Spleen (tissue), 11 donors: ENCODE measurements at regions not wholly inside any gene's neighbourhood (a gene's known extent, or its start where the extent isn't known, plus 50 kb on each side); places are given as distances from the start of the nearest gene placed in this dataset.

ENCODE experiments used
- DNase-seq: peaks from one replicate; pipeline ENCODE4 v3.0.0-alpha.2; 2020
- H3K27ac ChIP-seq, 8 donors: fragments of 200-600 bp; sonication (generic) in 7 of 8; 1 replicate in 4 of 8; 2 replicates in 4 of 8; pipeline versions ENCODE4 v1.5.0 to v1.8.0; 2016 to 2021; ENCODE audit warnings: inconsistent platforms in 4 of 8, mild to moderate bottlenecking in 4 of 8, moderate library complexity in 1 of 8
- H3K27me3 ChIP-seq, 7 donors: fragments of 200-600 bp; sonication (generic) in 6 of 7; replicated peaks in 1 of 7; 1 replicate in 4 of 7; 2 replicates in 3 of 7; pipeline versions ENCODE4 v1.5.0 to v1.8.0; 2016 to 2021; ENCODE audit warnings: inconsistent platforms in 3 of 7, mild to moderate bottlenecking in 1 of 7
- H3K36me3 ChIP-seq, 6 donors: fragments of 200-600 bp; sonication (generic) in 5 of 6; 1 replicate in 4 of 6; 2 replicates in 2 of 6; pipeline versions ENCODE4 v1.5.0 to v1.8.0; 2016 to 2021; ENCODE audit warnings: inconsistent platforms in 2 of 6
- H3K4me1 ChIP-seq, 6 donors: fragments of 200-600 bp; sonication (generic) in 5 of 6; 1 replicate in 3 of 6; 2 replicates in 3 of 6; pipeline versions ENCODE4 v1.5.0 to v1.8.0; 2016 to 2021; ENCODE audit warnings: inconsistent platforms in 3 of 6
- H3K4me3 ChIP-seq, 8 donors: fragments of 200-600 bp; sonication (generic) in 7 of 8; 1 replicate in 4 of 8; 2 replicates in 4 of 8; pipeline versions ENCODE4 v1.5.0 to v1.8.0; 2016 to 2021; ENCODE audit warnings: inconsistent platforms in 4 of 8, mild to moderate bottlenecking in 4 of 8, moderate library complexity in 2 of 8
- H3K9me3 ChIP-seq, 8 donors: fragments of 200-600 bp; sonication (generic) in 7 of 8; 1 replicate in 4 of 8; 2 replicates in 4 of 8; pipeline versions ENCODE4 v1.5.0 to v1.8.0; 2016 to 2021; ENCODE audit warnings: inconsistent platforms in 4 of 8
- CTCF ChIP-seq, 11 experiments: fragments of 200-600 bp in 7 of 11; fragments of 450-650 bp in 4 of 11; sonication (generic) in 4 of 11; IDR thresholded peaks in 8 of 11; conservative IDR thresholded peaks in 3 of 11; 1 replicate in 7 of 11; 2 replicates in 4 of 11; pipeline versions ENCODE4 v1.4.0 to v1.8.0; 2016 to 2021; ENCODE audit warnings: antibody characterized with exemption in 11 of 11, inconsistent platforms in 4 of 11, mild to moderate bottlenecking in 1 of 11
- POLR2A ChIP-seq, 3 donors: fragments of 450-650 bp; IDR thresholded peaks; one replicate each; pipeline ENCODE4 v1.5.1; 2017; ENCODE audit warnings: antibody characterized with exemption in 3 of 3, mild to moderate bottlenecking in 1 of 3
- POLR2AphosphoS5 ChIP-seq, 3 donors: sonication (generic); formaldehyde crosslinking; IDR thresholded peaks; one replicate each; pipeline ENCODE4 v1.5.1; 2017; ENCODE audit warnings: antibody characterized with exemption in 3 of 3
- WGBS, 5 donors: extraction: QIAGEN DNeasy Blood & Tissue Kit in 3 of 5; methylation state at CpG; one replicate each; pipeline versions ENCODE4 v1.1.5 to v1.1.7; 2013 to 2018; 5-methylcytosine and 5-hydroxymethylcytosine counted together
- intact Hi-C: fragments of 100-400 bp; cut with DNase I; formaldehyde crosslinking; loops from one replicate; pipeline ENCODE4 v1.15.0; 2023; ENCODE audit warnings: low total_unique reads
- donor health status: healthy with polysubstance abuse.
- donor health status: DM: no; HTN: no; CAD: no; lungs with moderate emphysema.
- donor health status: DM: no; HTN: no; CAD: no.
- donor health status: Bipolar disorder and iron deficiency.
- donor health status: healthy.
- donor health status: DM: no; HTN: no; CAD: no.
- donor health status: DM: yes; HTN: yes; CAD: no.

- H3K27me3 ChIP-seq = no peaks in the 10 kb centered on the region
- DNase-seq = no peak
- intact Hi-C loops = no loop called here
- no peak overlapping the region for H3K27ac ChIP-seq
- H3K4me1 ChIP-seq = no peaks in the 10 kb centered on the region
- H3K4me3 ChIP-seq = no peak overlapping the region
- WGBS, 5 donors = 70 to 86% (median 75%) methylated on average over 4 of the region's 4 CpGs
- no peaks in the 10 kb centered on the region for H3K36me3 ChIP-seq
- H3K9me3 ChIP-seq = peaks cover 0 to 7% (median 0%) of the 10 kb centered on the region in 8 donors
- TF ChIP-seq CTCF (IDR thresholded peaks at IDR 0.05 in 8 of 11, conservative IDR thresholded peaks at IDR 0.05 in 3 of 11) (no peak), POLR2AphosphoS5 (IDR thresholded peaks at IDR 0.05) (no peak), POLR2A (IDR thresholded peaks at IDR 0.05) (no peak)
These were observed 615.0 kb downstream of the ANKRD7 start for GRCh38 chr7:118839515-118839914.

DNA sequence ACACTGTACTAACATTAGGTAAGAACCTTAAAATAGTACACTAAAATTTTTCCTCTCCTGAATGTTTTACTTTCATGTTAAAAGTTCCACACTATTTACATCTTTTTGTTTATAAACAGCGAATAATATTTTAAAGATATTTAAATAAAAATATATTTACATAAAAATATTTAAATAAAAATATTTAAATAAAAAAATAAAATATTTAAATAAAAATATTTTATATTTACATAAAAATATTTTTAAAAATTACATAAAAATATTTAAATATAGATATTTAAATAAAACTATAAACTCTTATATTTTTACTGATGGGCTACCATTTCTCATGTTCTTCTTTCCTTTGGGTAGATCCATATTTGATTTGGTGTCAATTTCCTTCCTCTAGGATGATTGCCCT is 619.0 kb downstream of the ANKRD7 start:
- peaks cover 0 to 7% (median 0%) of the 10 kb centered on the region in 8 donors for H3K9me3 ChIP-seq
- H3K27ac ChIP-seq = no peak overlapping the region
- no peaks in the 10 kb centered on the region for H3K4me1 ChIP-seq
- intact Hi-C loops = no loop called here
- H3K4me3 ChIP-seq = no peak overlapping the region
- no peak for DNase-seq
- H3K36me3 ChIP-seq = no peaks in the 10 kb centered on the region
- TF ChIP-seq CTCF (IDR thresholded peaks at IDR 0.05 in 8 of 11, conservative IDR thresholded peaks at IDR 0.05 in 3 of 11) = no peak
- TF ChIP-seq POLR2AphosphoS5 (IDR thresholded peaks at IDR 0.05) = no peak
- no peak for TF ChIP-seq POLR2A (IDR thresholded peaks at IDR 0.05)
- no peaks in the 10 kb centered on the region for H3K27me3 ChIP-seq
- WGBS, 5 donors = 73 to 90% (median 81%) methylated on average over 1 of the region's 1 CpG

GRCh38 chr7:118844748-118845147 is 620.2 kb downstream of the ANKRD7 start:
- 50 to 58% (median 57%) methylated on average over 3 of the region's 3 CpGs for WGBS, 5 donors
- Histone ChIP-seq H3K9me3 (peaks cover 0 to 7% (median 0%) of the 10 kb centered on the region in 8 donors), H3K36me3 (no peaks in the 10 kb centered on the region), H3K4me3 (no peak overlapping the region), H3K27ac (no peak overlapping the region), H3K27me3 (no peaks in the 10 kb centered on the region), H3K4me1 (no peaks in the 10 kb centered on the region)
- no peak for TF ChIP-seq POLR2A (IDR thresholded peaks at IDR 0.05)
- TF ChIP-seq CTCF (IDR thresholded peaks at IDR 0.05 in 8 of 11, conservative IDR thresholded peaks at IDR 0.05 in 3 of 11) = no peak
- TF ChIP-seq POLR2AphosphoS5 (IDR thresholded peaks at IDR 0.05) = no peak
- DNase-seq = no peak
- intact Hi-C loops = no loop called here

- WGBS, 5 donors = 82 to 87% (median 84%) methylated on average over 3 of the region's 3 CpGs
- intact Hi-C loops = no loop called here
- TF ChIP-seq POLR2A (IDR thresholded peaks at IDR 0.05) = no peak
- TF ChIP-seq CTCF (IDR thresholded peaks at IDR 0.05 in 8 of 11, conservative IDR thresholded peaks at IDR 0.05 in 3 of 11) = no peak
- TF ChIP-seq POLR2AphosphoS5 (IDR thresholded peaks at IDR 0.05) = no peak
- Histone ChIP-seq H3K4me3 (no peak overlapping the region), H3K4me1 (no peaks in the 10 kb centered on the region), H3K27me3 (no peaks in the 10 kb centered on the region), H3K36me3 (no peaks in the 10 kb centered on the region), H3K27ac (no peak overlapping the region), H3K9me3 (peaks cover 0 to 6% (median 4%) of the 10 kb centered on the region in 8 donors)
- no peak for DNase-seq
These were observed 621.3 kb downstream of the ANKRD7 start for GRCh38 chr7:118845791-118846190.
